ENCODE measurements at regions not wholly inside any gene's neighbourhood (a gene's known extent, or its start where the extent isn't known, plus 50 kb on each side); places are given as distances from the start of the nearest gene placed in this dataset.

- Histone ChIP-seq H4K20me1 (replicated peaks; ENCODE audit: insufficient read depth) (no peaks in the 10 kb centered on the region), H3K4me1 (ENCODE audit: insufficient read depth) (no peaks in the 10 kb centered on the region), H3K27me3 (ENCODE audit: insufficient read depth) (no peaks in the 10 kb centered on the region), H3K4me2 (no peak overlapping the region), H3K36me3 (ENCODE audit: insufficient read depth) (no peaks in the 10 kb centered on the region), H3K79me2 (replicated peaks; ENCODE audit: insufficient read depth) (no peaks in the 10 kb centered on the region), H3K9me2 (ENCODE audit: insufficient read depth) (no peaks in the 10 kb centered on the region), H3F3A (replicated peaks; ENCODE audit: low read depth) (no peaks in the 10 kb centered on the region), H2AFZ (no peak overlapping the region), H3K27ac (ENCODE audit: low read depth) (no peak overlapping the region), H3K4me3 (no peak overlapping the region)
- H3K9me3 Mint-ChIP-seq = no peaks in the 10 kb centered on the region
- H3K36me3 Mint-ChIP-seq (ENCODE audit: low read depth) = no peaks in the 10 kb centered on the region
- ATAC-seq = no peak
- TF ChIP-seq CREB1 (CRISPR knock-in tag; IDR thresholded peaks at IDR 0.05; ENCODE audit: low read depth) (no peak), ZNF331 (CRISPR knock-in tag; IDR thresholded peaks at IDR 0.05; ENCODE audit: low read depth) (no peak), EZH2 (IDR thresholded peaks at IDR 0.05; ENCODE audit: low read depth, unreplicated experiment) (no peak), ZNF462 (CRISPR knock-in tag; IDR thresholded peaks at IDR 0.05) (no peak), STAT1 (IDR thresholded peaks at IDR 0.05; ENCODE audit: unreplicated experiment) (no peak), POLR2AphosphoS5 (IDR thresholded peaks at IDR 0.05; ENCODE audit: low read depth) (no peak), ZNF114 (CRISPR knock-in tag; IDR thresholded peaks at IDR 0.05) (no peak), JUNB (IDR thresholded peaks at IDR 0.05; ENCODE audit: unreplicated experiment) (no peak), ETS1 (IDR thresholded peaks at IDR 0.05) (no peak), EZH2phosphoT487 (IDR thresholded peaks at IDR 0.05; ENCODE audit: unreplicated experiment) (no peak), REST (IDR thresholded peaks at IDR 0.05; ENCODE audit: unreplicated experiment) (no peak)
- H3K4me1 Mint-ChIP-seq = no peaks in the 10 kb centered on the region
- H3K27me3 Mint-ChIP-seq (ENCODE audit: insufficient read depth, low read depth, poor library complexity) = no peaks in the 10 kb centered on the region
- no peak overlapping the region for H3K4me3 Mint-ChIP-seq
- H3K27ac Mint-ChIP-seq = no peak overlapping the region
- DNase-seq (ENCODE audit: low spot score) = no peak
Measured at GRCh38 chr7:118995350-118995749, 770.8 kb downstream of the ANKRD7 start.

Measured in GM23338 (cell line).